SK-N-MC (cell line): ENCODE measurements at regions not wholly inside any gene's neighbourhood (a gene's known extent, or its start where the extent isn't known, plus 50 kb on each side); places are given as distances from the start of the nearest gene placed in this dataset.

Experiments used
- DNase-seq: peaks from one replicate; pipeline ENCODE4 v3.0.0-alpha.2; 2011; ENCODE audit warnings: low read depth, low spot score
- H3K27ac ChIP-seq: fragments of 200-600 bp; sonication (generic); 2 replicates; pipeline ENCODE4 v1.5.1; 2016; ENCODE audit warnings: mixed run types
- H3K36me3 ChIP-seq: fragments of 200-600 bp; sonication (generic); 2 replicates; pipeline ENCODE4 v1.6.1; 2017; ENCODE audit warnings: antibody characterized with exemption, low read length, mixed read lengths; ENCODE audit not compliant: insufficient read depth
- H3K4me3 ChIP-seq: fragments of 200-600 bp; sonication (generic); 2 replicates; pipeline ENCODE4 v1.5.1; 2016
- H3K9ac ChIP-seq: fragments of 200-600 bp; sonication (generic); 2 replicates; pipeline ENCODE4 v1.8.0; 2017; ENCODE audit warnings: mixed run types, mixed read lengths; ENCODE audit not compliant: insufficient read length
- H3K9me3 ChIP-seq: fragments of 200-600 bp; sonication (generic); 2 replicates; pipeline ENCODE4 v1.6.1; 2017; ENCODE audit warnings: low read depth, mild to moderate bottlenecking, antibody characterized with exemption, low read length, moderate library complexity, mixed read lengths
- EZH2 ChIP-seq: fragments of 200-600 bp; sonication (generic); IDR thresholded peaks from one replicate; pipeline ENCODE4 v1.6.1; 2017; ENCODE audit warnings: antibody characterized with exemption
- FOXP2 ChIP-seq: optimal IDR thresholded peaks from 2 replicates; pipeline ENCODE3; 2011; ENCODE audit warnings: mild to moderate bottlenecking, moderate library complexity; ENCODE audit not compliant: insufficient read depth; ENCODE audit errors: extremely low read length, control extremely low read depth
- POLR2AphosphoS5 ChIP-seq: IDR thresholded peaks from 2 replicates; pipeline ENCODE4 v1.6.1; 2012; ENCODE audit warnings: mild to moderate bottlenecking, low read depth, low read length, borderline replicate concordance

- H3K4me3 ChIP-seq = no peak overlapping the region
- H3K36me3 ChIP-seq = no peaks in the 10 kb centered on the region
- no peak for DNase-seq
- no peak for TF ChIP-seq FOXP2
- TF ChIP-seq EZH2 = no peak
- no peak for TF ChIP-seq POLR2AphosphoS5
- H3K9me3 ChIP-seq = no peaks in the 10 kb centered on the region
- H3K9ac ChIP-seq = no peak overlapping the region
- H3K27ac ChIP-seq = no peak overlapping the region
These were observed 294.2 kb downstream of the FGF9 start for GRCh38 chr13:21965095-21965494.

GRCh38 chr13:21966014-21966413 lies 295.1 kb downstream of the FGF9 start:
- Histone ChIP-seq H3K27ac (no peak overlapping the region), H3K36me3 (no peaks in the 10 kb centered on the region), H3K9me3 (no peaks in the 10 kb centered on the region), H3K9ac (no peak overlapping the region), H3K4me3 (no peak overlapping the region)
- DNase-seq = no peak
- TF ChIP-seq POLR2AphosphoS5 (no peak), EZH2 (no peak), FOXP2 (no peak)

- no peak overlapping the region for H3K9ac ChIP-seq
- H3K9me3 ChIP-seq = no peaks in the 10 kb centered on the region
- DNase-seq = no peak
- TF ChIP-seq EZH2 = no peak
- no peak for TF ChIP-seq FOXP2
- TF ChIP-seq POLR2AphosphoS5 = no peak
- no peak overlapping the region for H3K4me3 ChIP-seq
- no peak overlapping the region for H3K27ac ChIP-seq
- H3K36me3 ChIP-seq = no peaks in the 10 kb centered on the region
These were observed 297.0 kb downstream of the FGF9 start for GRCh38 chr13:21967871-21968270.

GRCh38 chr13:21970172-21970571 lies 299.3 kb downstream of the FGF9 start:
- H3K27ac ChIP-seq = no peak overlapping the region
- no peak overlapping the region for H3K9ac ChIP-seq
- H3K4me3 ChIP-seq = no peak overlapping the region
- H3K9me3 ChIP-seq = no peaks in the 10 kb centered on the region
- no peaks in the 10 kb centered on the region for H3K36me3 ChIP-seq
- TF ChIP-seq POLR2AphosphoS5 (no peak), EZH2 (no peak), FOXP2 (no peak)
- no peak for DNase-seq

GRCh38 chr13:21970918-21971317 lies 300.0 kb downstream of the FGF9 start:
- no peak for DNase-seq
- H3K9me3 ChIP-seq = no peaks in the 10 kb centered on the region
- H3K27ac ChIP-seq = no peak overlapping the region
- no peaks in the 10 kb centered on the region for H3K36me3 ChIP-seq
- H3K4me3 ChIP-seq = no peak overlapping the region
- H3K9ac ChIP-seq = no peak overlapping the region
- TF ChIP-seq POLR2AphosphoS5 (no peak), EZH2 (no peak)

GRCh38 chr13:21971662-21972621 lies 301.1 kb downstream of the FGF9 start:
- H3K36me3 ChIP-seq = no peaks in the 10 kb centered on the region
- no peak overlapping the region for H3K27ac ChIP-seq
- no peaks in the 10 kb centered on the region for H3K9me3 ChIP-seq
- no peak overlapping the region for H3K9ac ChIP-seq
- TF ChIP-seq FOXP2 = no peak
- no peak for TF ChIP-seq POLR2AphosphoS5
- no peak for TF ChIP-seq EZH2
- no peak overlapping the region for H3K4me3 ChIP-seq
- DNase-seq = no peak

- Histone ChIP-seq H3K9me3 (no peaks in the 10 kb centered on the region), H3K9ac (no peak overlapping the region), H3K4me3 (no peak overlapping the region), H3K27ac (no peak overlapping the region), H3K36me3 (no peaks in the 10 kb centered on the region)
- no peak for TF ChIP-seq EZH2
- TF ChIP-seq POLR2AphosphoS5 = no peak
- no peak for TF ChIP-seq FOXP2
- no peak for DNase-seq
These were observed 302.7 kb downstream of the FGF9 start for GRCh38 chr13:21973437-21974125.

- H3K27ac ChIP-seq = no peak overlapping the region
- H3K36me3 ChIP-seq = no peaks in the 10 kb centered on the region
- no peak for TF ChIP-seq EZH2
- TF ChIP-seq FOXP2 = no peak
- no peak for TF ChIP-seq POLR2AphosphoS5
- no peak overlapping the region for H3K4me3 ChIP-seq
- no peak for DNase-seq
- H3K9me3 ChIP-seq = no peaks in the 10 kb centered on the region
- no peak overlapping the region for H3K9ac ChIP-seq
These were observed 303.9 kb downstream of the FGF9 start for GRCh38 chr13:21974741-21975140.
